ENCODE measurements at regions not wholly inside any gene's neighbourhood (a gene's known extent, or its start where the extent isn't known, plus 50 kb on each side); places are given as distances from the start of the nearest gene placed in this dataset.

- TF ChIP-seq, protein P1, sequence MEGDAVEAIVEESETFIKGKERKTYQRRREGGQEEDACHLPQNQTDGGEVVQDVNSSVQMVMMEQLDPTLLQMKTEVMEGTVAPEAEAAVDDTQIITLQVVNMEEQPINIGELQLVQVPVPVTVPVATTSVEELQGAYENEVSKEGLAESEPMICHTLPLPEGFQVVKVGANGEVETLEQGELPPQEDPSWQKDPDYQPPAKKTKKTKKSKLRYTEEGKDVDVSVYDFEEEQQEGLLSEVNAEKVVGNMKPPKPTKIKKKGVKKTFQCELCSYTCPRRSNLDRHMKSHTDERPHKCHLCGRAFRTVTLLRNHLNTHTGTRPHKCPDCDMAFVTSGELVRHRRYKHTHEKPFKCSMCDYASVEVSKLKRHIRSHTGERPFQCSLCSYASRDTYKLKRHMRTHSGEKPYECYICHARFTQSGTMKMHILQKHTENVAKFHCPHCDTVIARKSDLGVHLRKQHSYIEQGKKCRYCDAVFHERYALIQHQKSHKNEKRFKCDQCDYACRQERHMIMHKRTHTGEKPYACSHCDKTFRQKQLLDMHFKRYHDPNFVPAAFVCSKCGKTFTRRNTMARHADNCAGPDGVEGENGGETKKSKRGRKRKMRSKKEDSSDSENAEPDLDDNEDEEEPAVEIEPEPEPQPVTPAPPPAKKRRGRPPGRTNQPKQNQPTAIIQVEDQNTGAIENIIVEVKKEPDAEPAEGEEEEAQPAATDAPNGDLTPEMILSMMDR (IDR thresholded peaks at IDR 0.05; ENCODE audit: control extremely low read depth in 1 of 3, insufficient read depth in 1 of 3, low read depth in 1 of 3, low read length in 3 of 3): no peak
Measured at GRCh38 chr14:50020184-50020583, 96.2 kb downstream of the VCPKMT start (continued).

Measured in H1 (cell line).